ENCODE measurements at regions not wholly inside any gene's neighbourhood (a gene's known extent, or its start where the extent isn't known, plus 50 kb on each side); places are given as distances from the start of the nearest gene placed in this dataset.

GRCh38 chr16:6031567-6031966 lies 934.0 kb upstream of the EEF2KMT start:
- no TSS peak for BruUV-seq (replicated peaks)
- intact Hi-C loops (cut with micrococcal nuclease) (no loop called here), dilution Hi-C loops (cut with MboI; ENCODE audit: extremely low pct_ligation_motif_present, low sequenced_read_pairs) (no loop called here)
- Histone ChIP-seq H3K9me3 (replicated peaks; ENCODE audit: control insufficient read depth, insufficient read depth, low read length) (peaks cover 5% of the 10 kb centered on the region), H3K27ac (ENCODE audit: insufficient read depth, low read depth, low read length) (no peak overlapping the region), H3K4me2 (ENCODE audit: insufficient read depth, low read length) (no peak overlapping the region), H3K4me3 (replicated peaks in 1 of 3; ENCODE audit: insufficient read depth in 1 of 3, low read depth in 1 of 3, low read length in 3 of 3) (no peak overlapping the region), H2AFZ (ENCODE audit: low read depth, low read length) (no peak overlapping the region), H3K9ac (replicated peaks; ENCODE audit: extremely low read depth, insufficient read depth, low read length) (no peak overlapping the region), H3K79me2 (ENCODE audit: control insufficient read depth, insufficient read depth, low read length) (no peaks in the 10 kb centered on the region), H3K9me1 (replicated peaks; ENCODE audit: control insufficient read depth, extremely low read depth, insufficient read depth, low read length) (no peaks in the 10 kb centered on the region), H3K27me3 (ENCODE audit: control insufficient read depth in 2 of 2, insufficient read depth in 2 of 2, low read length in 2 of 2) (no peaks in the 10 kb centered on the region), H3K36me3 (ENCODE audit: control insufficient read depth in 2 of 2, extremely low read depth in 1 of 2, insufficient read depth in 2 of 2, low read length in 2 of 2) (no peaks in the 10 kb centered on the region), H3K4me1 (ENCODE audit: control insufficient read depth, extremely low read depth, insufficient read depth, low read length) (no peaks in the 10 kb centered on the region), H4K20me1 (replicated peaks; ENCODE audit: control insufficient read depth, extremely low read depth, insufficient read depth, low read length) (no peaks in the 10 kb centered on the region)
- DNase-seq (ENCODE audit: low read depth, low spot score) (no peak), FAIRE-seq (no peak)
- POLR2A ChIA-PET, result no interaction called here
- CTCF ChIA-PET, result no interaction called here
- TF ChIP-seq JUN (IDR thresholded peaks at IDR 0.05; ENCODE audit: borderline replicate concordance, insufficient read depth, insufficient read length, low read depth) (no peak), GATA2 (IDR thresholded peaks at IDR 0.05; ENCODE audit: insufficient read depth, insufficient read length, low read depth, low read length) (no peak), CTCF (IDR thresholded peaks at IDR 0.05; ENCODE audit: extremely low read depth in 1 of 2, insufficient read depth in 1 of 2, low read depth in 1 of 2, low read length in 2 of 2) (no peak), EZH2 (IDR thresholded peaks at IDR 0.05; ENCODE audit: borderline replicate concordance, low read depth, low read length, severe bottlenecking) (no peak), MYC (IDR thresholded peaks at IDR 0.05; ENCODE audit: low read depth, low read length) (no peak), POLR2A (IDR thresholded peaks at IDR 0.05; ENCODE audit: low read depth, low read length) (no peak), POLR2AphosphoS5 (IDR thresholded peaks at IDR 0.05; ENCODE audit: insufficient read depth, low read depth, low read length) (no peak), MAX (IDR thresholded peaks at IDR 0.05; ENCODE audit: insufficient read depth, insufficient read length) (no peak), FOS (IDR thresholded peaks at IDR 0.05; ENCODE audit: borderline replicate concordance, insufficient read depth, low read length) (no peak)
